Epidermal melanocyte (primary cell): ENCODE measurements at regions not wholly inside any gene's neighbourhood (a gene's known extent, or its start where the extent isn't known, plus 50 kb on each side); places are given as distances from the start of the nearest gene placed in this dataset.

ENCODE experiments used
- DNase-seq: peaks from one replicate; pipeline ENCODE4 v3.0.0; 2011; ENCODE audit warnings: low spot score; ENCODE audit not compliant: insufficient read length

DNA sequence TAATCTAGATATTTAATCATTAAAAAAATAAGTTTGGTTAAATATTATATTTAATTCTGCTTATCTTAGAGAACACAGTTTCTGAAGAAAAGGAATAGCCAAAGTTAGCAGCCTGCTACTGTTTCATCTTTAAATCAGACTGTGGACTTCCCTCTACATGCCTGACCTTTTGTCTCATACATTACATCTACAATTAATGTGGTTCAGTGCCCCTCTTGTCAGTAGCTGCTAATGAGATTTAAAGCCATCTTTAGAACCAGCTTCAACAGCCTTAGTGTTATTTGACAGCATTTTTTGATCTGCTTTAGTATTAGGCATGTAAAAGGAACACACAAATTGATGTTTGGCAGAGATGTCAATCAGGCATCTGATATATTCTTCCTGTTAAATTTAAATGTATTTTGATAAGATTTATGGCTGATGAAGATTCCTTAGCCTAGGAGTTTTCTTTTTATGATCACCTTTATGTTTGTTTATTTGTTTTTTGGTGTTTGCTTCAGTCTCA lies 1925.8 kb upstream of the PRR20A start:
- DNase-seq, result no peak

GRCh38 chr13:55219538-55219937 lies 1921.2 kb upstream of the PRR20A start:
- no peak for DNase-seq

GRCh38 chr13:55229906-55230569 lies 1910.7 kb upstream of the PRR20A start:
- DNase-seq, result no peak

DNA sequence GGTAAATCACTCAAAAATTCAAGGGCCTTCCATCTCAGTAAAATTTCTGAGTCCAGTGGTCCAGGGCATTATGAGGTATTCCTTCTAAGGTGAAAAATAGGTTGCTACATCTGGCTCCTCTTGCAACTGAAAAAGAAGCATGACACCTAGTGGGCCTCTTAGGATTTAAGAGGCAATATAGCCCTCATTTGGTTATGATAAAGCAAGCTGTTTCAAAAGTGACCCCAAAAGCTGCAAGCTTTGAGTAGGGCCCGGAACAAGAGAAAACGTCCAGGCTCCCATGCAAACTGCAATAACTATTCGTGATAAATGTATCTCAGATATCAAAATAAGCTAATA lies 1910.2 kb upstream of the PRR20A start:
- DNase-seq, result no peak

GRCh38 chr13:55234311-55234710 lies 1906.4 kb upstream of the PRR20A start:
- no peak for DNase-seq

DNA sequence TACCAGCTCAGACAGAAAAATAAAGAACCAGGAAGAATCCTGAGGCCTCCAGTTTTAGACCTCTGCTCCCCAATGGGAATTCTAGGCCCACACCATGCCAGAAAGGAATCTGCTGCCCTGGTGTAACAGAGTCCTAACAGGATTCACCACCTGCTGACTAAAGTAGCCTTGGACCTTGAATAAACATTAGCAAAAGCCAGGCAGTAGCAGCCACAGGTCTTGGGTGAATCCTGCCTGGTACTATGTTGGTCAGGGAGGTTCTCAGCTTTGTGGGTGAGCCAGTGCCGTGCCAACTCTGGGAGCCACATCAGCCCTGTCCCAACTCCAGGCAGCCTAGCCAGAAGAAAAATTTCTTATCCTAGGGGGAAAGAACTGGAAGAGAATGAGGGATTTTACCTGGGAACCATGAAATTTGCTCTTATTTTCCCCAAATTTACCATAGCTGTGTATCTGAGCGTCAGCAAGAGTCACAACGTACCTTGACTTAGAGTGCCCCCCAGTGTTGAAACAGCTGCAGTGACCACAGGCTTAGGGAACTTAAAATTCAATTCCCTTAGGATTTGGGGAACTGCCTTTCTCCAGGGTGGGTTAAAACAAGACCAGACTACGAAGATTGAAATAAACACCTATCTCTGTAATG lies 1895.6 kb upstream of the PRR20A start:
- no peak for DNase-seq

- no peak for DNase-seq
Observed at GRCh38 chr13:55255236-55255635, 1885.5 kb upstream of the PRR20A start.

GRCh38 chr13:55263045-55263444 lies 1877.7 kb upstream of the PRR20A start:
- DNase-seq, result no peak

DNA sequence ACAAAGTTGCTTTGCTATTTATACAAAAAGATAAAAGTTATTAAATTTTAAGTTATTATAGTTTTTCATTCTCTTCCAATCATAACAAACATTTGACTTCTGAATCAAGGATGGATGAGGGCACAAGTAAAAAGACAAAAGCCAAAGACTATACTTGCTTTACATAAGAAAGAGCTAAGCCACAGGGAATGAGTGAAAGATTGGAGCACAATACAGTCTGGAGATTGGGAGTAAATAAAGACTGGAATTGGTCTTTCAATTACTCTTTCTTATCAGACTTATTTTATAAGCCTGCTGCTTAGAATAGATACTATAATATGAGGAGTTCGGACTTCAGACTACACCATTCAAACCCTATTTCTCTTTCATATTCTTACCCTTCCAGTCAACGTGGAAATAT lies 1874.1 kb upstream of the PRR20A start:
- no peak for DNase-seq

DNA sequence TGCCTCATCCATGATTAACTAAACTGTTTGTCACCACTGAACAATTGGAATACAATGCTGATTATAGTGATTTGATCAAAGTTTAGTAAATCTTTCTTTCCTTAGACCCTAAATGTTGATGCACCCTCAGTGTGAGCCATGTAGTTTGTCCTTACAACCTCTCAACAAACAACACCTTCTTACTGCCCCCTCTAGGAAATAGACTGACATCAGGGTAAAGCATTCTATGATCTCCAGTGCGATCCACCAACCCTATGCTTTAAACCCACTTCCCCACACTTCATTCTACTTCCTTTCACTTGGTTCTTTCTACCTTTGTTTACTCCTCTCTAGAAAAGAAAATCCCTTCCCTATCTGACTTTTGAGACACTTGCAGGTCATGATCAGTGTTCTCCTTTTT lies 1842.5 kb upstream of the PRR20A start:
- DNase-seq, result no peak

GRCh38 chr13:55302568-55302967 lies 1838.2 kb upstream of the PRR20A start:
- DNase-seq, result no peak

GRCh38 chr13:55307909-55308308 lies 1832.8 kb upstream of the PRR20A start:
- DNase-seq, result no peak

- DNase-seq, result no peak
Observed at GRCh38 chr13:55341891-55342290, 1798.8 kb upstream of the PRR20A start.

DNA sequence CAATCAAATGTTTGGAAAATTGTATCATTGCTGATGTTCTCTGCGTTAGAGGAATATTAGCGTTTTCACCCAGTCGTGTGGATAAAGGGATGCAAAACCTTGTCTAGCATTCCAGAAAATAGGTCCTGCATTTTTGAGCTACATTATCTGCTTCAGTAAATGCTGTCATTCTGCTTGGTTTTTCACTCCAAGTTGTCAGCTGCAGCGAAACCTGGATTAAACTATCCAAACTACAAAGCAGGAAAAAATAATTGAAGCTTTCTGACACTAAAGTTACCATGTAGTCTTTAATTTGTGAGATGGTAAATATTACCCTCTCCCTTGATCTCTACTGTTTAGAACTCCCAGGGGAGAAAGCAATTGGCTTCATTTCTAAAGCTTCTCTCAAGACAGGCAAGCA lies 1795.5 kb upstream of the PRR20A start:
- no peak for DNase-seq

GRCh38 chr13:55347528-55347927 lies 1793.2 kb upstream of the PRR20A start:
- DNase-seq, result no peak

DNA sequence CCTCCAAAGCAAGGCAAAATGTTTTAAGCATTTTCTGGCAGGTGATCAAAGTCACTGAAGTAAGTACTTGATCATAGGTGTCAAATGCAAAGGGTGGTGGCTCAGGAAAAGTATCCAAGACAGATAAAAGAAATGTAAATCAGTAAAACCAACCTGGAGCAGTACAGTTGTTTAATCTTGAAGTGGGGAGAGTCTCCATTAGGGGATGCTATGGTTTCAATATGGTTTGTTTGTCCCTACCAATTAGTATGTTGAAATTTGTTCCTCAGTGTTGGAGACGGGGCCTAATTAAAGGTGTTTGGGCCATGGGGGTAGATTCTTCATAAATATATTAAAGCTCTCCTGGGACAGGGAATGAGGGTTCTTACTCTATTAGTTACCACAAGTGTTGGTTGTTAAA lies 1781.7 kb upstream of the PRR20A start:
- DNase-seq, result no peak

DNA sequence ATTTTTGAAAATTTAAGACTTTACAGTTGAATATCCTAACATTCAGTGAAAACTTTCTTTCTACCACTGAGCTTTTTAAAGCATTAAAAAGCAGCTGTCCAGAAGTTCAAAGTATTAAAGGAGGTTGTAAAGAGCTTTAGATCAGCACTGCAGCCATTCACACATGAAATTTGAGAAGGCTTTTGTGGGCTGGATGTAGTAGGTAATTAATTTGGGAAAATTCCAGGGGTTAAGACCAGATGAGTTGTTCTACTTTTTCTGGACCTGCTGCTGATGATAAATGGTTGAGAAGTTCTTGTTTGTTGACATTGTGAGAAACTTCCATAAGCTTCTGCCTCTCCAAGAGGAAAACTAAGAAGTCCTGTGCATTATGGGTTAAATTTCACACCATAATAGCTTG lies 1779.6 kb upstream of the PRR20A start:
- DNase-seq, result no peak

DNA sequence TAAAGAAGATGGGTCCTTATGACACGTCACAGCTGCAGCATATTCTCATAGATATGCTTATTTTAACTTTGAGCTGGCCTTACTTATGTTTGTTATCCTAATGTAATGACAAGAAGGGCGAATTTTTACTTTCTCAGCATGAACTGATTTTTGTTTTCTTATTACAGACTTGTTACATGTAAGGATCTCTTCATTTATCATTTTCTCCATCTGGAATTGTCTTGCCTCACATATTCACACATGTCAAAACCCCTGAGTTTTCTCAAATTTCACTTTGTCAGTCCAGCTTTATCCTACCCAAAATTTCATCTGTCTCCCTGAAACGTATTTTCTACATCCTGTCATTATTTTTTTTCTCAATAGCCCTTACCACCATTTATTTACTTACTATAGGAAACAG lies 1774.0 kb upstream of the PRR20A start:
- no peak for DNase-seq

- no peak for DNase-seq
Observed at GRCh38 chr13:55394470-55394869, 1746.2 kb upstream of the PRR20A start.

GRCh38 chr13:55402870-55403269 lies 1737.8 kb upstream of the PRR20A start:
- no peak for DNase-seq

DNA sequence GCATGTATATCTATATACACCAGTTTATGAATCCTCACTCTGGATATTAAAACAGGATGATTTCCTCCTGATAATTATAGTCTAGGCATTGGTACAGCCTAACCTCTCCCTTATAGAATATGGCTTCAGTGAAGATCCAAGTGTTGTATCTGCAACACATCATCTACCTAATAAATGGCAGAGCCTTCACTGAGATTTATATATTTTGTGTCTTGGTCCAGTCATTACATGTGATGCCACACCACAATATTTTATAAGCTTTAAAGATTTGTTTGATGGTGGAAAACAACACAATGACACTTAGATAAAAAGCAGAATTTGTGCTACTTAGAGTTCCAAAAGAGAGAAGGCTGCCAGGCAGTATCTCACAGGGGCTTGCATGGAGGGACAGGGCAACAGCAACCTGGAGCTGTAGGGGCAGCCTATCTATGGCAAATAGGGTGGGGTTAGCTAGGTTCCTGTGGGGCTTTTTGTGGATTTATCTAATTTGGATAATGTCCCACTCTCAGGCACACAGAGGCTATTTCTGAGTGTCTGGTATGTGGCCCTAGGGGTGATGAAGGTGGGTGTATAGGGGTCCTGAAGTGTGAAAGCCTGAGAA lies 1736.7 kb upstream of the PRR20A start:
- DNase-seq, result no peak

DNA sequence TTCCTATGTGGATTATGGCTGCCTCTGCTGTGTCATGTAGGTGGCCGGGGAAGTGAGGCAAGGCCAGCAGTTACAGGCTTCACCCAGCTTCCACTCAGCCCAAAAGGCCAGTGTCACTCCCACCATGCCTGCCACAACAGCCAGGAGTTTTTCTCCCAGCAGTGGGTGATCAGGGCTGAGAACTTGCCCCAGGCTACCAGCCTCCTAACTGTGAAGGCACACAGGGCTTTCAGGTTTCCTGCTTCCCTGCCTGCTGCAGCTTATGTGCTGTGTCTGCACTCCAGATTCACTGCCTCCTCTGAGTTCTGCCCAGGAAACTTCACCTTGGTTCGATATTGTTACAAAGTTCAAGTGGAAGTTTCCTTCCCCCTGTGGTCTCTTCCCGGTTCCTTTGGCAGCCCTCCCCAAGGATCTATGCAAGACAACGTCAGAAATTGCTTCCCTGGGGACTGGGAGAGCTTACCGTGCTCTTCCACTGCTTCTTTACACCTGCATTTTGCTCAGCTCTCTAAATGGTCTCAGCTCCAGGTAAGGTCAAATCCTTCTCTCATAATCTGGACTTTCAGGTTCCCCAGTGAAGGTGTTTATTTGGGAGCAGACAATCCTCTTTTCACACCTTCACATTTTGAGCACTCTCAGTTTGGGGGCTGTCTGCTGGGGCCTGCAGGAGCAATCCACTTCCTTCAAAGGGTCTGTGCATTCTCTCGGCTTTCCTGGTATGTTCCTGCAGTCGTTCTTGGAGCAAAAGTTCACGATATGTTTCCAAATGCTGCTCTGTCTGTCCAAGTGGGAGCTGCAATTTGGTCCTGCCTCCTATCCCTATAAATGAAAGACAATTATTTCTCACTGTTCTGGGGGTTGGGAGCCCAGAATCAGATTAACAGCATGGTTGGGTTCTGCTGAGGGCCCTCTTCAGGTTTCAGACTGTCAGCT lies 1730.1 kb upstream of the PRR20A start:
- no peak for DNase-seq
